ENCODE measurements at regions not wholly inside any gene's neighbourhood (a gene's known extent, or its start where the extent isn't known, plus 50 kb on each side); places are given as distances from the start of the nearest gene placed in this dataset.

GRCh38 chr21:19237608-19238007 lies 834.0 kb upstream of the TMPRSS15 start:
- TF ChIP-seq CTCF (IDR thresholded peaks at IDR 0.05) (no peak), TCF7L2 (IDR thresholded peaks at IDR 0.05; ENCODE audit: low read depth, low read length) (no peak), POLR2AphosphoS5 (IDR thresholded peaks at IDR 0.05; ENCODE audit: low read depth, low read length) (no peak), REST (IDR thresholded peaks at IDR 0.05; ENCODE audit: insufficient read depth in 1 of 2, low read depth in 2 of 2, low read length in 1 of 2) (no peak), SIN3A (IDR thresholded peaks at IDR 0.05; ENCODE audit: borderline replicate concordance, insufficient read depth, low read depth, low read length) (no peak)
